ENCODE measurements at regions not wholly inside any gene's neighbourhood (a gene's known extent, or its start where the extent isn't known, plus 50 kb on each side); places are given as distances from the start of the nearest gene placed in this dataset.

GRCh38 chr12:128190614-128191013 is 76.4 kb upstream of the TMEM132C start:
- H3K27me3 ChIP-seq (ENCODE audit: insufficient read depth, low read depth, low read length) = no peaks in the 10 kb centered on the region
- TF ChIP-seq SMC3 (conservative IDR thresholded peaks at IDR 0.05; ENCODE audit: poor library complexity) (peak; percentile 66), MXI1 (conservative IDR thresholded peaks at IDR 0.05; ENCODE audit: poor library complexity, severe bottlenecking) (no peak), CTCF (IDR thresholded peaks at IDR 0.05; ENCODE audit: poor library complexity, severe bottlenecking) (peak; percentile 73), TAF1 (IDR thresholded peaks at IDR 0.05; ENCODE audit: low read depth) (no peak), RAD21 (conservative IDR thresholded peaks at IDR 0.05) (peak; percentile 70), POLR2AphosphoS5 (IDR thresholded peaks at IDR 0.05) (no peak), REST (IDR thresholded peaks at IDR 0.05; ENCODE audit: borderline replicate concordance) (no peak), EP300 (conservative IDR thresholded peaks at IDR 0.05; ENCODE audit: poor library complexity, severe bottlenecking) (no peak), EZH2 (IDR thresholded peaks at IDR 0.05; ENCODE audit: borderline replicate concordance, insufficient read depth, low read length, poor library complexity, severe bottlenecking) (no peak)
- no peaks in the 10 kb centered on the region for H3K9me2 ChIP-seq (ENCODE audit: insufficient read depth, low read length)
- H2AFZ ChIP-seq (ENCODE audit: low read depth, low read length) = no peak overlapping the region
- no peaks in the 10 kb centered on the region for H3K9me3 ChIP-seq (ENCODE audit: low read length)
- no peak overlapping the region for H3K4me2 ChIP-seq (ENCODE audit: low read length)
- H4K20me1 ChIP-seq (ENCODE audit: insufficient read depth) = no peaks in the 10 kb centered on the region
- no peak overlapping the region for H3K4me3 ChIP-seq (ENCODE audit: low read length)
- no peaks in the 10 kb centered on the region for H3K79me2 ChIP-seq (replicated peaks; ENCODE audit: insufficient read depth, low read length)
- no peaks in the 10 kb centered on the region for H3F3A ChIP-seq (ENCODE audit: insufficient read depth, low read length, poor library complexity, severe bottlenecking)
- no peaks in the 10 kb centered on the region for H3K36me3 ChIP-seq (ENCODE audit: insufficient read depth, low read length)
- no peak overlapping the region for H3K27ac ChIP-seq (ENCODE audit: low read length)
- no peak overlapping the region for H3K9ac ChIP-seq (ENCODE audit: low read length)

GRCh38 chr12:128191380-128191779 is 75.6 kb upstream of the TMEM132C start:
- Histone ChIP-seq H3K9me3 (ENCODE audit: low read length) (no peaks in the 10 kb centered on the region), H3K36me3 (ENCODE audit: insufficient read depth, low read length) (no peaks in the 10 kb centered on the region), H3K79me2 (replicated peaks; ENCODE audit: insufficient read depth, low read length) (no peaks in the 10 kb centered on the region), H3K4me2 (ENCODE audit: low read length) (no peak overlapping the region), H3K4me3 (ENCODE audit: low read length) (no peak overlapping the region), H3K9me2 (ENCODE audit: insufficient read depth, low read length) (no peaks in the 10 kb centered on the region), H3K27me3 (ENCODE audit: insufficient read depth, low read depth, low read length) (no peaks in the 10 kb centered on the region), H3K9ac (ENCODE audit: low read length) (no peak overlapping the region), H4K20me1 (ENCODE audit: insufficient read depth) (no peaks in the 10 kb centered on the region), H3F3A (ENCODE audit: insufficient read depth, low read length, poor library complexity, severe bottlenecking) (no peaks in the 10 kb centered on the region), H3K27ac (ENCODE audit: low read length) (no peak overlapping the region), H2AFZ (ENCODE audit: low read depth, low read length) (no peak overlapping the region)
- TF ChIP-seq EP300 (conservative IDR thresholded peaks at IDR 0.05; ENCODE audit: poor library complexity, severe bottlenecking) = no peak
- TF ChIP-seq TAF1 (IDR thresholded peaks at IDR 0.05; ENCODE audit: low read depth) = no peak
- TF ChIP-seq SMC3 (conservative IDR thresholded peaks at IDR 0.05; ENCODE audit: poor library complexity) = no peak
- no peak for TF ChIP-seq CTCF (IDR thresholded peaks at IDR 0.05; ENCODE audit: poor library complexity, severe bottlenecking)
